Activated T-helper 1 cell treated with anti-CD3 and anti-CD28 coated beads, Interleukin-12 subunit alpha, Interleukin-12 subunit beta, Interleukin-2, Interleukin-4 antibody, amounts not matched to agents 30 ng/mL and 10 ng/mL and 1 ng/mL, durations not matched to agents 14 hours and 24 hours and 36 hours (primary cell): ENCODE measurements at regions not wholly inside any gene's neighbourhood (a gene's known extent, or its start where the extent isn't known, plus 50 kb on each side); places are given as distances from the start of the nearest gene placed in this dataset.

Source experiments
- DNase-seq: peaks from one replicate; pipeline ENCODE4 v3.0.0; 2021; ENCODE audit warnings: low spot score
- H3K27ac Mint-ChIP-seq: one replicate; pipeline ENCODE4 v1.8.0; 2021; ENCODE audit warnings: mild to moderate bottlenecking, mixed read lengths
- H3K27me3 Mint-ChIP-seq: one replicate; pipeline ENCODE4 v1.8.0; 2022; ENCODE audit warnings: mild to moderate bottlenecking, moderate library complexity, mixed read lengths; ENCODE audit not compliant: insufficient read depth
- H3K36me3 Mint-ChIP-seq: one replicate; pipeline ENCODE4 v1.8.0; 2021; ENCODE audit warnings: low read depth, mixed read lengths
- H3K4me1 Mint-ChIP-seq: one replicate; pipeline ENCODE4 v1.8.0; 2021; ENCODE audit warnings: low read depth, mixed read lengths
- H3K4me3 Mint-ChIP-seq: one replicate; pipeline ENCODE4 v1.8.0; 2021; ENCODE audit warnings: mild to moderate bottlenecking, moderate library complexity, mixed read lengths
- H3K9me3 Mint-ChIP-seq: one replicate; pipeline ENCODE4 v1.8.0; 2021; ENCODE audit warnings: mixed read lengths
- intact Hi-C: fragments of 100-400 bp; cut with micrococcal nuclease; formaldehyde crosslinking; loops from one replicate; pipeline ENCODE4 v1.15.1; 2024

- intact Hi-C loops, result loop anchor here (1.0 kb wide), 1 partner anchor 14 kb away; no protein-coding TSS in a partner anchor
- Mint-ChIP-seq H3K27me3 (no peaks in the 10 kb centered on the region), H3K9me3 (no peaks in the 10 kb centered on the region), H3K4me1 (no peaks in the 10 kb centered on the region), H3K36me3 (no peaks in the 10 kb centered on the region), H3K4me3 (no peak overlapping the region), H3K27ac (no peak overlapping the region)
- no peak for DNase-seq
Observed at GRCh38 chr6:92377137-92377536, 1042.2 kb downstream of the EPHA7 start.

DNA sequence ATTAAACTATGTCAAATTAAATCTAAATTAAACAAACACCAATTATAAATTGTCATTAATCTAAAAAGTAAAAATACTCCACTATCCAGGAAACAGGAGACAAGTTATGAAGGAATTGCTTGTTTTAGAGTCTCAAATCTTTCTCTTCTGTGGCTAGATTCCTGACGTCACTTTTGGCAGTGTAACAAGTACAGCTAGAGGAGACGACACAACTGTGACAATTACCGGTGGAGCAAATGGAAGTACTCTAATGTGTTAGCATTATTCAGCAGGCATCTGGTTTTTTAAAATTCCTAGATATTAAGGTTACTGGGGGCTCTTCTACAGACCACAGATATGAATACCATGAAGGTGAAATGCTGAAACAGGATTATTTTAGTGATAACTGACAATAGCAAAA lies 1042.7 kb downstream of the EPHA7 start:
- Mint-ChIP-seq H3K27ac (no peak overlapping the region), H3K27me3 (no peaks in the 10 kb centered on the region), H3K4me1 (no peaks in the 10 kb centered on the region), H3K36me3 (no peaks in the 10 kb centered on the region), H3K4me3 (no peak overlapping the region), H3K9me3 (no peaks in the 10 kb centered on the region)
- no peak for DNase-seq
- intact Hi-C loops, result loop anchor here (1.0 kb wide), 1 partner anchor 13 kb away; no protein-coding TSS in a partner anchor

DNA sequence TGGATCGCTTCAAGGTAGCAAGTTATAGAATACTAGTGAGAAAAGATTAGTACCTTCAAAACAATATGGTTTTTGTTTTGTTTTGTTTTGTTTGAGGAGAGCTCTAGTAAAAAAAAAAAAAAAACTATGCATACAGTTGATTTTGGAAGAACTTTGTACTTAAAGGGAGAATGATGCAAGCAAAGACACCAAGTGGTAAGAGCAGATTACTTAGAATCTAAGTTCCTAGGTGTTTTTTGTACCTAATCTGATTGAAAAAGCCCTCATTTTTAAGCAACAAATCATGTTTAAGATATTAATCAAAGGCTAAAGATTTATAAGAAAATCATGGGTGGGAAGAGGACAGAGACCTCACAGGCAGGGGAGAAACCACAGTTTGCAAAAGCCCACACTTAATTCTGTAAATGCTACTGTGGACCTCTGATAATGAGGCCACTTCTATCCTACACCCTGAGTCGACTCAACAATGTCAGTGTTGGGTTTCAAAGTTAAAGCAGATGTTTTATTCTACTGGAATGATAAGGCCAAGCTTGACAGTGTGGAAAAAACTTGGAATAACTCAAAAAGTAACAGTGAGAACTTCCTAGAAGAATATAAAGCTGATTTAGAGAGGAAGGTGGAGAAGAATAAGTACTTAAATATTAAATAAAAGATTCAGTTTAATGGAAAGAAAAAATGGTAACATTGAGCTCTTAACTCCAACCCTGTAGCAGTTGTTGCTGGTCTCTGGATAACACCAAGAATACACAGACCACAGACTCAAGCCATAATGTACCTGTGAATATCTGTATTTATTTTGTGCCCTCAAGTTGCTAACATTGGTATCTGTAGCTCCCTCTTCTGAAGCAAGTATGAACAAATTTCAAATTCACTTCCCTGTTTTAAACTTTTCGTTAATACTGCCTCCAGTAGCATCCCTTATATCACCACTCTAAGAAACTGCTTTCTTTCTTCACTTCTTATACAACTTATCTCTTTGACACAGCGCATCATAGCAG lies 1047.8 kb downstream of the EPHA7 start:
- Mint-ChIP-seq H3K27ac (no peak overlapping the region), H3K4me1 (no peaks in the 10 kb centered on the region), H3K4me3 (no peak overlapping the region), H3K36me3 (no peaks in the 10 kb centered on the region), H3K27me3 (no peaks in the 10 kb centered on the region), H3K9me3 (no peaks in the 10 kb centered on the region)
- DNase-seq, result no peak
- intact Hi-C loops, result no loop called here

DNA sequence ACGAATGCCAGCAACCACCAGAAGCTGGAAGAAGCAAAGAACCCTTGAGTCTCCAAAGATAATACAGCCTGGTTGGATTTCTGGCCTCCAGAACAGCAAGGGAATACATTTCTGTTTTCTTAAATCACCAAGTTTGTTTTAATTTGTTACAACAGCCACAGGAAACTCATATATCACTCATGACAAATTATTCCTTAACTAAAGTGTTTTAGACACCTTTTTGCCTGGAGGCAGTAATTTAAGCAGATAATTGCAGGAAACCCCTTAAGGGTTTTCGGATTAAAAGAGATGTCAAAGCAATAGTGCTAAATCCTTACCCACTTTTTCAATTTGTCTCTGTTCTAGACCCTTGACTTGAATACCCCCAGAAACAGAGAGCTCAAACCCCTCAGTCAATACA lies 1050.0 kb downstream of the EPHA7 start:
- intact Hi-C loops, result no loop called here
- peaks cover 3% of the 10 kb centered on the region for H3K9me3 Mint-ChIP-seq
- DNase-seq, result no peak
- no peak overlapping the region for H3K27ac Mint-ChIP-seq
- H3K27me3 Mint-ChIP-seq, result no peaks in the 10 kb centered on the region
- no peaks in the 10 kb centered on the region for H3K36me3 Mint-ChIP-seq
- no peaks in the 10 kb centered on the region for H3K4me1 Mint-ChIP-seq
- no peak overlapping the region for H3K4me3 Mint-ChIP-seq

DNA sequence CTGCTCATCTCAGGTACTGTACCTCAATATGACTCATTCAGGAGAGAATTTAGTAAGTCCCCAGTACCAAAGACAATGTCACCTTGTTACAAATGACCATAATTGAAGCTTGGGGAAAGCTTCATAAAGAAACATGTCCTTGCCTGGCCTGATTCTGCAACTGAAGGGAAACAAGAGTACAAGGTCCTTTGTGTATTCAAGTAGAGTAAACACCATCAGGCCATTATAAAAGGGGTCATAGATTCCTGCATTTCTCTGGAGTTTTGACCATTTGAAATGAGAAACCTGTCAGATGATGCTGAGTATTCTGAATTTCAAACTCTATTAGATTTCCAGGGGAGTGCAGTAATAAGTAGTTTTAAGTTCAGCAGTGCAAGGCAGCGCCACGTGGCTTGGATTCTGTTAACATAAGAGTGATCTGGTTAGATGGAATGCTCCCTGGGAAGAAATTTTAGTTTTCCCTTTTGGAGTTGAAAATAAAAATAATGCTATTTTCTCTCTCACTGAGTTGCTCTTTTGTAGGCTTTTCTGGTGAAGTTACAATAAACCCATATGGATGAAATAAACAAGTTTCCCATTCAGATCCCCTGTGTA lies 1054.3 kb downstream of the EPHA7 start:
- Mint-ChIP-seq H3K4me1 (no peaks in the 10 kb centered on the region), H3K27ac (no peak overlapping the region), H3K4me3 (no peak overlapping the region), H3K27me3 (no peaks in the 10 kb centered on the region), H3K9me3 (peaks cover 3% of the 10 kb centered on the region), H3K36me3 (no peaks in the 10 kb centered on the region)
- no peak for DNase-seq
- intact Hi-C loops, result no loop called here

DNA sequence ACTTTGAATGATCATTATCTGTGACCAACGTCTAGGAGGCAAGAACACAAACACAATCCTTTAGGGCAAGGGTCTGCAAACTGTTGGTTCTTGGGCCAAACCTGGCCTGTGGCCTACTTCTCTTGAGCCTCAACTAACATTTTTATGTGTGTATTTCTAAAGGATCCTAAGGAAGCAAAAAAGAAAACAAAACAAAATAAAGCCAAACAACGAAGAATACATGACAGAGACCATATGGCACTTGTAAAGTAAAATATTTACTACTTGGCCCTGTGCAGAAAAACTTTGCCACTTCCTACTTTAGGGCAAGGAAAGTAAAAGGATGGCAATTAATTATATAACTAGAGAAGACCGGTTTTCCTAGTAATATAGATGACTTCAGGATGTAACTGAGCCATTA lies 1056.2 kb downstream of the EPHA7 start:
- Mint-ChIP-seq H3K4me1 (no peaks in the 10 kb centered on the region), H3K27ac (no peak overlapping the region), H3K4me3 (no peak overlapping the region), H3K27me3 (no peaks in the 10 kb centered on the region), H3K36me3 (no peaks in the 10 kb centered on the region), H3K9me3 (peaks cover 3% of the 10 kb centered on the region)
- intact Hi-C loops, result loop anchor here (1.0 kb wide), 1 partner anchor 14 kb away; no protein-coding TSS in a partner anchor
- no peak for DNase-seq

- Mint-ChIP-seq H3K4me3 (no peak overlapping the region), H3K27ac (no peak overlapping the region), H3K4me1 (no peaks in the 10 kb centered on the region), H3K9me3 (peaks cover 3% of the 10 kb centered on the region), H3K27me3 (no peaks in the 10 kb centered on the region), H3K36me3 (no peaks in the 10 kb centered on the region)
- DNase-seq, result no peak
- intact Hi-C loops, result no loop called here
Observed at GRCh38 chr6:92362404-92362803, 1057.0 kb downstream of the EPHA7 start.

DNA sequence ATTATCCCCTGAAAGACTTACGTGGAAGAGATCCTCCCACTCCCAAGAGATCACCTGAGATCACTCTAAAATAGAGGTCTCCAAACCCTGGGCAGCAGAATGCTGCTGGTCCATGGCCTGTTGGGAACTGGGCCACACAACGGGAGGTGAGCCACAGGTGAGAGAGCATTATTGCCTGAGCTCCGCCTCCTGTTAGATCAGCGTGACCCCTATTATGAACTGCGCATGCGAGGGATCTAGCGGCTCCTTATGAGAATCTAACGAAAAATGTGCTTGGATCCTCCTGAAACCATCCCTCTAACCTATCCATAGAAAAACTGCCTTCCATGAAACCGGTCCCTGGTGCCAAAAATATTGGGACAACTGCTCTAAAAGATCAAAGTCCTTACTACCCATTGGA lies 1057.4 kb downstream of the EPHA7 start:
- Mint-ChIP-seq H3K9me3 (peaks cover 3% of the 10 kb centered on the region), H3K4me1 (no peaks in the 10 kb centered on the region), H3K27me3 (no peaks in the 10 kb centered on the region), H3K27ac (no peak overlapping the region), H3K4me3 (no peak overlapping the region), H3K36me3 (no peaks in the 10 kb centered on the region)
- no peak for DNase-seq
- intact Hi-C loops, result no loop called here

DNA sequence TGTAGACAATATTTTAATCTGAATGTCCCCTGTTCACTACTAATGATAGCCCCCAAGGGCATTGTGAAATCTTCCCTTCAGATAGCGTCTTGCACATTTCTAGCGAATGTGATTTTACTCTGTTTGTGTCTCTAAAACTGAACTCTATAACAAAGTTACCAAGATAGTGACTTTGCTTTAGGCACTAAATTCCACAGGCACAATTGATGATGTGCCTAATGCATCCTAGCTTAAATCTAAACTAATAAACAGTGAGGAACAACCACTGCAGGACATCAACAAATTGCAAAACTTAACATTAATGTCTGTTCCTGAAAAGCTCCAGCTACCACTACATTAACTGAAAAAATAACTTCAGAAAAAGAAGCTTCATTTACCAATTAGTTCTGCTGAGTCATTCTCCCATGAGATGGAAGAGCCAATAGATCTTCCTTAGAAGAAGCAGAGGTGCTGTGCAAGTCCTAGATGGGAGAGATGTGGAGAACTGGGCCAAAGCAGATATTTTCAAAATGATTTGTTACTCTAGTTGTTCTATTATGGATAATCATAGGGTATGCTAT lies 1065.0 kb downstream of the EPHA7 start:
- Mint-ChIP-seq H3K4me3 (no peak overlapping the region), H3K9me3 (no peaks in the 10 kb centered on the region), H3K27me3 (no peaks in the 10 kb centered on the region), H3K4me1 (no peaks in the 10 kb centered on the region), H3K27ac (no peak overlapping the region), H3K36me3 (no peaks in the 10 kb centered on the region)
- intact Hi-C loops, result no loop called here
- DNase-seq, result no peak

GRCh38 chr6:92352130-92352529 lies 1067.2 kb downstream of the EPHA7 start:
- H3K27me3 Mint-ChIP-seq, result no peaks in the 10 kb centered on the region
- H3K9me3 Mint-ChIP-seq, result no peaks in the 10 kb centered on the region
- no peak overlapping the region for H3K27ac Mint-ChIP-seq
- no peak for DNase-seq
- no peaks in the 10 kb centered on the region for H3K4me1 Mint-ChIP-seq
- no peaks in the 10 kb centered on the region for H3K36me3 Mint-ChIP-seq
- no peak overlapping the region for H3K4me3 Mint-ChIP-seq
- intact Hi-C loops, result no loop called here

- Mint-ChIP-seq H3K4me3 (no peak overlapping the region), H3K27me3 (no peaks in the 10 kb centered on the region), H3K9me3 (no peaks in the 10 kb centered on the region), H3K27ac (no peak overlapping the region), H3K36me3 (no peaks in the 10 kb centered on the region), H3K4me1 (no peaks in the 10 kb centered on the region)
- DNase-seq, result no peak
- intact Hi-C loops, result no loop called here
Observed at GRCh38 chr6:92341201-92341600, 1078.2 kb downstream of the EPHA7 start.

GRCh38 chr6:92339936-92340640 lies 1079.3 kb downstream of the EPHA7 start:
- no peak overlapping the region for H3K27ac Mint-ChIP-seq
- no peaks in the 10 kb centered on the region for H3K9me3 Mint-ChIP-seq
- H3K4me1 Mint-ChIP-seq, result no peaks in the 10 kb centered on the region
- no peak overlapping the region for H3K4me3 Mint-ChIP-seq
- intact Hi-C loops, result no loop called here
- DNase-seq, result no peak
- H3K27me3 Mint-ChIP-seq, result no peaks in the 10 kb centered on the region
- no peaks in the 10 kb centered on the region for H3K36me3 Mint-ChIP-seq

GRCh38 chr6:92337571-92337970 lies 1081.8 kb downstream of the EPHA7 start:
- intact Hi-C loops, result no loop called here
- Mint-ChIP-seq H3K27me3 (no peaks in the 10 kb centered on the region), H3K4me3 (no peak overlapping the region), H3K4me1 (no peaks in the 10 kb centered on the region), H3K9me3 (no peaks in the 10 kb centered on the region), H3K36me3 (no peaks in the 10 kb centered on the region), H3K27ac (no peak overlapping the region)
- no peak for DNase-seq
